HG02970 (cell line): ENCODE measurements at regions not wholly inside any gene's neighbourhood (a gene's known extent, or its start where the extent isn't known, plus 50 kb on each side); places are given as distances from the start of the nearest gene placed in this dataset.
"Not testable (repeated sequence)": the region's sequence is repeated elsewhere in the genome, so short reads cannot be mapped to it uniquely, and the experiment has no call there.

Experiments
- ATAC-seq: cut with Tn5 transposase; IDR thresholded peaks from one replicate; pipeline ENCODE4 v1.9.1; 2021; ENCODE audit warnings: mild to moderate bottlenecking, moderate library complexity, moderate number of reproducible peaks; ENCODE audit not compliant: unreplicated experiment, low FRiP score

- no peak for ATAC-seq
Observed at GRCh38 chr9:129419382-129419899, 201.5 kb downstream of the C9orf50 start.

- no peak for ATAC-seq
Observed at GRCh38 chr9:129418451-129418850, 202.4 kb downstream of the C9orf50 start.

GRCh38 chr9:129416821-129417539, 203.9 kb downstream of the C9orf50 start:
- ATAC-seq, result no peak

GRCh38 chr9:129415942-129416651, 204.8 kb downstream of the C9orf50 start:
- no peak for ATAC-seq

- ATAC-seq, result no peak
Observed at GRCh38 chr9:129414993-129415941, 205.6 kb downstream of the C9orf50 start.

DNA sequence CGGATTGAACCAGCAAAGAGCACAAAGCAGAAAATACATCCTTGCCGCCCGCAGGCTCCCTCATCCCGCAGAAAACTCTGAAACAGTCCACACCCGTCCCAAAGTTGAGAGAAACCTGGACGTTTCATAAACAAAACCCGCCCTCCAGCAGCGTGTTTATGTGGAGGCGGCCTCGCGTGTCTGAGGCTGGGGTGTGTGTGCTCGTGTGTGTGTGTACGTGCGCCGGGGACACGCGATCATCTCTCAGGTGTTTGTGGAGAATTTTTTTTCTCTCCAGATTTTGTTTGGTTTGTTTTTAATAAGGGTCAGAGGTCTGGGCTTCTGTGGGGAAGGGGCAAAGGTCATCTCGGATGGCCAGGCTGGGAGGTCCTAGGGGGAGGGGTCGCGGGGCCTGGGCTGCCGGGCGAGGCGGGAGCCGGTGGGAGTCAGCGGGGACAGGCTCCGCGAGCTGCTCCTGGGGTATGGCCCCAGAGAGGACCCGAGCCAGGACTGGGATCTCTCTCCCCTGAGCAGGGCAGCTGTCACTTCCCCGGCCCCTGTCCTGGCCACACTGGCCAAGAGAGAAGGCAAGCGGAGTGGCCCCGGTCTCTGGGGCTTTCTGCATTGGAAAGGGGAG, 206.4 kb downstream of the C9orf50 start:
- ATAC-seq, result no peak

DNA sequence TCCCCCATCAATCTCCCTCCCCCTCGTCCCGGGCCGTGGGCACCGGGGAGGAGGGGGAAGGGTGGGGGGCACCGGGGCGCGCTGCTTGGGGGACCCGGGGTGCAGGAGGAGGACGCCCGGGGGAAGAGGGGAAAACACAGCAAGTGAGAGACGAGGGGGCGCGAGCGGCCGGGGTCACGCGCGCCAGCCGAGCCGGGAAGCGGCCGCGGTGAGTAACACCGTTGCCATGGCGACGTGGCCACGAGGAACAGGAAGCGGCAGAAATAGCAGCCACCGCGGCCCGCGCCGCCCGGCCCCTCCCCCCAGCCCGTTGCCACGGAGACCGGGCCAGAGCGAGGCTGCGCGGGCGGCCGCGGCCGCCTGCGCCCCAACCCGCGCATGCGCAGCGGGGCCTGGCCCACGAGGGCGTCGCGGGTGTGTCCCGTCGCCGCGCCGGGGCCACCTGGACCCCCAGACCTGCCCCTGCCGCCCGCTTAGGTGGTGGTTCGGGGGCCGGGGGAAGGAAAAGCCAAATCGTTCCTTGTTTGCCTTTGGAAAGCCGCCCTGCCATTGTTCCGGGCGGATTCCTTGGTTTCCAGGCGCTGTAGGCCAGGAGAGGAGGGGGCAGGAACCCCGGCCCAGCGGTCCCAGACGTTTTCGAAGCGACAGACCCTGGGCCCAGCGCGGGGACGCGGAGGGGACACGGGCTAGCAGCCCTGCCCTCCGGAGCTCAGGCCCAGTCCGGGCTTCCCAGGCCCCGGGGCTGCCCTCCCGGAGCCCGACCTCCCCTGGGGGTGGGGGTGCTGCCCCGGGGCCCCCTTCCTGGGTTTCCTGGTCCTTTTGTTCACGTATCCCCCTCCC, 207.1 kb downstream of the C9orf50 start:
- peak; percentile 85 for ATAC-seq

DNA sequence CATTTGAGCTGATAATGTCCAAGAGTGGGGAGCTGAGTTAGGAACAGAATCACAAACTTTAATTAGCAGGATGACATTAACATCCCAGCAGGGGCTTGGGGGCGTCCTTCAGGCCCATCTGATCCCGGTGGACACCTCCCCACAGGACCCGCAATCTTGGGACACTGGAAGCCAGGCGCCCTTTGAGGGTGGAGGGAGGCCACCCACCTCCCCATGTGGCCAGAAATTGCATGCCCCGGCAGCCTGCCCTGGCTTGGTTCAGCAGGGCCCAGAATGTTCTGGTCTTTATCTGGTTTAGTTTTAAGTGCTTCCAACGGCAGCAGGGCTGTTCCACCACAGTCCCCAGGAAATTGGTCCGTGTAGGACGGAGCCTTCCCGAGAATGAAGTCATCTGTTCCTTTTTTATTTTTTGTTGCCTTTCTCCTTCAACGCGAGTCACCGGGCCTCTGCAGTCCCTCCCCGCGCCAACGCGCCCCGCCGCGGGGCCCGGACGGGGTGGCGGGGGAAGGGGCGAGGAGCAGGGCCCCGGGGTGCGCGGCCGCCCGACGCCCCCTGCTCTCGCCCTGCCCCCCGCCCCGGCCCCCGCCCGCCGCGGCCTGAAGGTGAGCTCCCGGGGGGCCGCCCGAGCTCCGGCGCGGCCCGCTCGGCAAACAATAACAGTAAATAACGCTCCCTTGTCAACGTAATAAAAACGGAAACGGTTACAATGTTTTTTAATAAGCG, 207.9 kb downstream of the C9orf50 start:
- ATAC-seq, result peak; percentile 35

DNA sequence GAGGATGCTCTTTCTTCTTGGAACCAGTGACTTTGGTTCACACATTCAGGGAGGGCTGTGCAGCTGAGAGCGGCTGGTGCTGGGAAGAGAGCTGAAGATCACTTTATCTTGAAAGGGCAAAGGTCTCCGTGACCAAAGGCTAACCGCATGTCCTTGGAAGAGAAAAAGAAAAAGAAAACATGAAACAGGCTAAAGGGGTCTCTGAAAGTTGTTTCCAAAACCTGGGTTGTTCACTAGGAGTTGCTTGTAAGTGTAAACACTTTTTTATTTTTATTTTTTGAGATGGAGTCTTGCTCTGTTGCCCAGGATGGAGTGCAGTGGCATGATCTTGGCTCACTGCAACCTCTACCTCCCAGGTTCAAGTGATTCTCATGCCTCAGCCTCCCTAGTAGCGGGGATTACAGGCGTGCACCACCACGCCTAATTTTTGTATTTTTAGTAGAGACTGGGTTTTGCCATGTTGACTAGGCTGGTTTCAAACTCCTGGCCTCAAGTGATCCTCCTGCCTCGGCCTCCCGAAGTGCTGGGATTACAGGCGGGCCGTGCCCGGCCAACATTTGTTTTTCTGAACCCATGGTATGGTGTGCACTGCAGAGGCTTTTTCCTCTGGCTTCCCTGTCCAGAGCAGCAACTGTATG, 208.6 kb downstream of the C9orf50 start:
- not testable (repeated sequence) for ATAC-seq

GRCh38 chr9:129411501-129412175, 209.3 kb downstream of the C9orf50 start:
- ATAC-seq, result no peak

DNA sequence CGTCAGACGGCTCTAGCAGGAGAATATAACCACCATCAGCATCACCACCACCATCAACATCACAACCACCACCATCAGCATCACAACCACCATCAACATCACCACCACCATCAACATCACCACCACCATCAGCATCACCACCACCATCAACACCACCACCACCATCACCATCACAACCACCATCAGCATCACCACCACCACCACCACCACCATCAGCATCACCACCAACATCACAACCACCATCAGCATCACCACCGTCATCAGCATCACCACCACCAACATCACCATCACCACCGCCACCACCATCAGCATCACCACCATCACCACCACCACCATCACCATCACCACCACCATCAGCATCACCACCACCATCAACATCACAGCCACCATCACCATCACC, 210.7 kb downstream of the C9orf50 start:
- no peak for ATAC-seq

GRCh38 chr9:129408535-129409215, 212.2 kb downstream of the C9orf50 start:
- no peak for ATAC-seq

GRCh38 chr9:129407905-129408452, 212.9 kb downstream of the C9orf50 start:
- ATAC-seq, result no peak

GRCh38 chr9:129406278-129407225, 214.3 kb downstream of the C9orf50 start:
- no peak for ATAC-seq

DNA sequence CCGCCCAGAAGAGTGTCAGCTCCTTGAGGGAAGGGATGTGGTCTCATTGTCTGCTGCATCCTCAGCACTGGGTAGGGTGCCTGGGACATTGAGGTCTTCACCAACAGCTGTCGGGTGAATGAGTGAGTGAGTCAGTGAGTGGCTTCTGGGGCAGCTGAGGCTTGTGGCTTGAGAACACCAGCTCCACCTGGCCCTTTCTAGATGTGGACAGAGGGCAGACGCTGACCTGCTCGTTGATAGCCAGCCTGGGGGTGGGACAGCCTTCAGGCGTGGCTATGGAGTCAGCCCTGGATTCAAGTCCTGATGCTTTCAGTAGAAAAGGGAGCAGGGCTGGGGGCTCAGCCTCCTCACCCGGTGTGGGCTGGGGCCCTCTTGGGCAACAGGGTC, 215.1 kb downstream of the C9orf50 start:
- ATAC-seq, result no peak
